Ishikawa (cell line): ENCODE measurements at regions not wholly inside any gene's neighbourhood (a gene's known extent, or its start where the extent isn't known, plus 50 kb on each side); places are given as distances from the start of the nearest gene placed in this dataset.

Source experiments
- CEBPB ChIP-seq: IDR thresholded peaks from 2 replicates; pipeline ENCODE4 v1.6.1; 2012
- CREB1 ChIP-seq: IDR thresholded peaks from 2 replicates; pipeline ENCODE4 v1.6.1; 2012; ENCODE audit warnings: low read depth
- EGR1 ChIP-seq: IDR thresholded peaks from 2 replicates; pipeline ENCODE4 v1.6.1; 2012
- EP300 ChIP-seq: IDR thresholded peaks from 2 replicates; pipeline ENCODE4 v1.6.1; 2012; ENCODE audit warnings: borderline replicate concordance
- FOXM1 ChIP-seq: IDR thresholded peaks from 2 replicates; pipeline ENCODE4 v1.6.1; 2012; ENCODE audit warnings: low read depth, borderline replicate concordance
- NFIC ChIP-seq: IDR thresholded peaks from 2 replicates; pipeline ENCODE4 v1.6.1; 2012
- RAD21 ChIP-seq: IDR thresholded peaks from 2 replicates; pipeline ENCODE4 v1.6.1; 2012; ENCODE audit warnings: low read depth
- TAF1 ChIP-seq: IDR thresholded peaks from 2 replicates; pipeline ENCODE4 v1.6.1; 2012; ENCODE audit warnings: low read depth, mild to moderate bottlenecking
- TCF12 ChIP-seq: IDR thresholded peaks from 2 replicates; pipeline ENCODE4 v1.6.1; 2012; ENCODE audit warnings: low read depth
- TEAD4 ChIP-seq: IDR thresholded peaks from 2 replicates; pipeline ENCODE4 v1.6.1; 2012
- YY1 ChIP-seq: IDR thresholded peaks from 2 replicates; pipeline ENCODE4 v1.6.1; 2012; ENCODE audit warnings: low read depth
- ZBTB7A ChIP-seq: IDR thresholded peaks from 2 replicates; pipeline ENCODE4 v1.6.1; 2012; ENCODE audit warnings: low read depth
- TF ChIP-seq, protein P1 (sequence below): IDR thresholded peaks from 2 replicates; pipeline ENCODE4 v1.6.1; 2012; ENCODE audit warnings: low read depth, mild to moderate bottlenecking
- TF ChIP-seq, protein P2 (sequence below): IDR thresholded peaks from 2 replicates; pipeline ENCODE4 v1.6.1; 2012
- TF ChIP-seq, protein P3 (sequence below): IDR thresholded peaks from 2 replicates; pipeline ENCODE4 v1.6.1; 2012

DNA sequence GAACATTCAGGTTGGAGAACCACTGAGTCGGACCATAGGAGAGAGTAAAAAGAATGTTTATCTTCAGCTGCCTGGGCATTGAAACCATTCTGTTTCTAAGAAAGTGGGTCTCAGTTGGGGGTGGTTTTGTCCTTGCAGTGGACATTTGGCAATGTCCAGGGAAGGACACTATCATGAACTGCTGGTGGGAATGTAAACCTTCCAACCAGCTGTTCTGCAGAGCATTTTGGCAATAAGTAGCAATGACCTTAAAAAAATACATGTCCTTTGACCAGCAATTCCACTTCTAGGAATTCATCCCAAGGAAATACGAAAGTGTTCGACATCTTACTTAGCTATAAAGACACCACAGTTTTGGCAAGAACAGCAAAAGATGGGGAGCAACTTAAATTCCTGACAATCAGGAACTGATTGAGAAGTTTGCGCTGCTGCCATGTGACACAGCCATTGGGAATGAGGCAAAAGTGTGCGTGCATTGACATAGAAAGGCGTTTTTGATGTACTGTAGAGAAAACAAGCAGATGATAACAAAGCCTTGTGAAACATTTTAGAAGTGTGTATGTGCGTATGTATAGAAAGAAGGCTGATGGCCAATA is 82.9 kb upstream of the MAP1LC3B2 start:
- no peak for TF ChIP-seq EP300
- TF ChIP-seq EGR1: no peak
- no peak for TF ChIP-seq RAD21
- TF ChIP-seq, protein P1, sequence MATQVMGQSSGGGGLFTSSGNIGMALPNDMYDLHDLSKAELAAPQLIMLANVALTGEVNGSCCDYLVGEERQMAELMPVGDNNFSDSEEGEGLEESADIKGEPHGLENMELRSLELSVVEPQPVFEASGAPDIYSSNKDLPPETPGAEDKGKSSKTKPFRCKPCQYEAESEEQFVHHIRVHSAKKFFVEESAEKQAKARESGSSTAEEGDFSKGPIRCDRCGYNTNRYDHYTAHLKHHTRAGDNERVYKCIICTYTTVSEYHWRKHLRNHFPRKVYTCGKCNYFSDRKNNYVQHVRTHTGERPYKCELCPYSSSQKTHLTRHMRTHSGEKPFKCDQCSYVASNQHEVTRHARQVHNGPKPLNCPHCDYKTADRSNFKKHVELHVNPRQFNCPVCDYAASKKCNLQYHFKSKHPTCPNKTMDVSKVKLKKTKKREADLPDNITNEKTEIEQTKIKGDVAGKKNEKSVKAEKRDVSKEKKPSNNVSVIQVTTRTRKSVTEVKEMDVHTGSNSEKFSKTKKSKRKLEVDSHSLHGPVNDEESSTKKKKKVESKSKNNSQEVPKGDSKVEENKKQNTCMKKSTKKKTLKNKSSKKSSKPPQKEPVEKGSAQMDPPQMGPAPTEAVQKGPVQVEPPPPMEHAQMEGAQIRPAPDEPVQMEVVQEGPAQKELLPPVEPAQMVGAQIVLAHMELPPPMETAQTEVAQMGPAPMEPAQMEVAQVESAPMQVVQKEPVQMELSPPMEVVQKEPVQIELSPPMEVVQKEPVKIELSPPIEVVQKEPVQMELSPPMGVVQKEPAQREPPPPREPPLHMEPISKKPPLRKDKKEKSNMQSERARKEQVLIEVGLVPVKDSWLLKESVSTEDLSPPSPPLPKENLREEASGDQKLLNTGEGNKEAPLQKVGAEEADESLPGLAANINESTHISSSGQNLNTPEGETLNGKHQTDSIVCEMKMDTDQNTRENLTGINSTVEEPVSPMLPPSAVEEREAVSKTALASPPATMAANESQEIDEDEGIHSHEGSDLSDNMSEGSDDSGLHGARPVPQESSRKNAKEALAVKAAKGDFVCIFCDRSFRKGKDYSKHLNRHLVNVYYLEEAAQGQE: no peak
- TF ChIP-seq TCF12: no peak
- TF ChIP-seq, protein P2, sequence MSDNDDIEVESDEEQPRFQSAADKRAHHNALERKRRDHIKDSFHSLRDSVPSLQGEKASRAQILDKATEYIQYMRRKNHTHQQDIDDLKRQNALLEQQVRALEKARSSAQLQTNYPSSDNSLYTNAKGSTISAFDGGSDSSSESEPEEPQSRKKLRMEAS: no peak
- TF ChIP-seq, protein P3, sequence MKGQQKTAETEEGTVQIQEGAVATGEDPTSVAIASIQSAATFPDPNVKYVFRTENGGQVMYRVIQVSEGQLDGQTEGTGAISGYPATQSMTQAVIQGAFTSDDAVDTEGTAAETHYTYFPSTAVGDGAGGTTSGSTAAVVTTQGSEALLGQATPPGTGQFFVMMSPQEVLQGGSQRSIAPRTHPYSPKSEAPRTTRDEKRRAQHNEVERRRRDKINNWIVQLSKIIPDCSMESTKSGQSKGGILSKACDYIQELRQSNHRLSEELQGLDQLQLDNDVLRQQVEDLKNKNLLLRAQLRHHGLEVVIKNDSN: no peak
- no peak for TF ChIP-seq TEAD4
- no peak for TF ChIP-seq ZBTB7A
- TF ChIP-seq CREB1: no peak
- TF ChIP-seq YY1: no peak
- no peak for TF ChIP-seq NFIC
- no peak for TF ChIP-seq FOXM1
- no peak for TF ChIP-seq CEBPB
- TF ChIP-seq TAF1: no peak

DNA sequence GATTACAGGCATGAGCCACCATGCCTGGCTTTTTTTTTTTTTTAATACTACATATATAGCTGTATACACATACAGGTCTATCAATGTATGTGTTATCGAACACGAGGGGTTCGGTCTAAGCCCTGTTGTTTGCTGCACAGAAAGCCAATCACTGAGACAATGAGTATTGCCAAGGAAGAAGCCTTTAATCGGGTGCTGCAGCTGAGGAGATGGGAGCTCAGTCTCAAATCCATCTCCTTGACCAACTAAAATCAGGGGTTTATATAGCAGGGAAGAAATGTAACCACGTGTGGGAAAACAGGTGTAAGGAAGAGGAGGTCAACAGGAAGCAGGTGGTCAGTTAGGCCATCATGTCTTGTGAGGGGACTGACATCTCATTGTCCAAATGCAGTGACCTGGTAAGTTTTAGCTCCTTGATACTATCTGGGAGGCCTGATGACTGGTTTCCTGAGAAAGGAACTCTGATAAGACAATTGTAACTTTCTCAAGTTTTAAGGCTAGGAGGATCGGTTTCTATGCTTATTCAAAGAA is 80.9 kb upstream of the MAP1LC3B2 start:
- TF ChIP-seq TCF12 (no peak), TEAD4 (no peak), EP300 (no peak), TAF1 (no peak), FOXM1 (no peak), ZBTB7A (no peak), CREB1 (no peak), RAD21 (no peak), CEBPB (no peak), EGR1 (no peak), YY1 (no peak), NFIC (no peak)
- TF ChIP-seq, protein P2: no peak
- TF ChIP-seq, protein P3: no peak
- TF ChIP-seq, protein P1: no peak

DNA sequence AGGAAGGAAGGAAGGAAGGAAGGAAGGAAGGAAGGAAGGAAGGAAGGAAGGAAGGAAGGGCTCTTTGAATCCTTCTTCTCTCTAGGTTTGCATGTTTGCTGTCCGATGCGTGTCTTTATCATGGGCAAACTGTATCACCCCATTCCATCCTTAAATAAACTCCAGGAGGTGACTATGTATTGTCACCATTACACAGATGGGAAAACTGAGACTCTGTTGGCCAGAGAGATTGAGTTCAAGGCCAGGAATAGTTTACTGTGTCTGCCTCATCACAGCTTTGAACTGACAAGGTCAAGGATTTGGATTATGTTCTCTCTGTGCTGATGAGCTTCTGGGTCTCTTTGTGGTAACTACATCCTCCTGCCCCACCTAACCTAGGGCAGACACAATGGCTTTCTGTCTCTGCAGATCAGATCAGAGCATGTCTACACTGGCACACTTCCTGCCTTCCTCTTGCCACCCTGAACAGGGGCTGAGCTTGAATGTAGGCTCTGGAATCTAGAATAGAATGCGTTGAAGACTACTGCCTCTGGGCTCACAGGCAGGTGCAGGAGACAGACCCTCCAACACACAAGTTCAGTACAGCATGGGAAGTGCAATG is 78.9 kb upstream of the MAP1LC3B2 start:
- TF ChIP-seq RAD21 (no peak), EP300 (no peak), TCF12 (no peak), ZBTB7A (no peak), CREB1 (no peak), NFIC (no peak), TEAD4 (no peak), EGR1 (no peak)
- TF ChIP-seq, protein P2: no peak
- TF ChIP-seq, protein P3: no peak

DNA sequence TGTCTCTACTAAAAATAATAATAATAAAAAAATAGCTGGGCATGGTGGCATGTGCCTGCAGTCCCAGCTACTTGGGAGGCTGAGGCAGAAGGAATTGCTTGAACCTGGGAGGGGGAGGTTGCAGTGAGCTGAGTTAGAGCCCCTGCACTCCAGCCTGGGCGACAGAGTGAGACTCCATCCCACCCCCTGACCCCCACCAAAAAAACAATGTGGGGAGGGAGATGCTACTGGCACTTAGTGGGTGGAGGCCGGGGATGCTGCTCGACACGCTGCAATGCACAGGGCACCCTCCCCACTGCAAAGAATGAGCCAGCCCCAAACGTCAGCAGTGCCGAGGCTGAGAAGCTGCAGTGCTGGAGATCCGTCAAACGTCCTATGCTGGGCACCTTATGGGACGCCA is 77.5 kb upstream of the MAP1LC3B2 start:
- TF ChIP-seq, protein P3: no peak
- TF ChIP-seq YY1 (no peak), EGR1 (no peak), TCF12 (no peak)
- TF ChIP-seq, protein P2: no peak

DNA sequence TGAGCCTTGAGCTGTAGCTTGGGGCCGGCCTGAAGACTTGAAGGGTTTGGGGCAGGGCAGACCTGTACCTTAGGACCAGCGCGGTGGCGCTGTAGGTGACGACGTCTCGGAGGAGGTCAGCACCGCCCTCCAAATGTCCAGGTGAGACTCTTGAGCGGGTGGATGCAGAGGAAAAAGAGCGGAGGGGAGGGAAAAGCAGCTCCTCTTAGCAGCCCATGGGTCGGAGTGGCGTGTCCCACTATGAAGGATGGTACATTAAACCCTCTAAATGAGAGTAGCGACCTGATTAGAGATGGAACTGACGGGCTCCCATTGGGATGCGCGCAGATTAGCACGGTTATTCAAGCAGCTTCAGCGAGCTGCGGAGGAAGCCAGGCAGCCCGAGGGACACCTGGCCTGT is 77.0 kb upstream of the MAP1LC3B2 start:
- TF ChIP-seq TEAD4: no peak
- no peak for TF ChIP-seq ZBTB7A
- TF ChIP-seq FOXM1: no peak
- no peak for TF ChIP-seq EGR1
- TF ChIP-seq, protein P3: no peak
- TF ChIP-seq, protein P1: no peak
- no peak for TF ChIP-seq YY1
- no peak for TF ChIP-seq CEBPB
- no peak for TF ChIP-seq EP300
- no peak for TF ChIP-seq NFIC
- no peak for TF ChIP-seq CREB1
- no peak for TF ChIP-seq TCF12
- TF ChIP-seq, protein P2: no peak
- no peak for TF ChIP-seq TAF1
- no peak for TF ChIP-seq RAD21
